ENCODE measurements at regions not wholly inside any gene's neighbourhood (a gene's known extent, or its start where the extent isn't known, plus 50 kb on each side); places are given as distances from the start of the nearest gene placed in this dataset.
"Not testable (repeated sequence)": the region's sequence is repeated elsewhere in the genome, so short reads cannot be mapped to it uniquely, and the experiment has no call there.

DNA sequence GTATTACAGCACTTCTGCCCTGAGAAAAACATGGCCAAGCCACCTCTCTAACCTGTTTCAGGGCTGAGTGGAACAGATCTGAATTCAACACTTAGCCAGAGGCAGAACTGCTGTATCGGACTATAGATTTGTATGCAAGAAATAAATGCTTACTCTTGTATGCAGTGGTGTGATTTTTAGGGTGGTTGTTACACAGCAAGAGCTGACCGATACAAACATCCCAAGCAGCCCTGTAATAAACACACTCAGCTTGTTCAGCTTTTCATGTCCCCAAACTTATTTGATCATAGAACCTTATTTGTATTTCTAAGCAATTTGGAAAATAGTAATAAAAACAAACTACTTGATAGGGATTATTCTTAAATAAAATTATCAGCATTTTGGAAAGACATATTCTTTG lies 84.9 kb upstream of the RPH3AL start:
- Mint-ChIP-seq H3K9me3 (ENCODE audit: unreplicated experiment) (peaks cover 6% of the 10 kb centered on the region), H3K36me3 (ENCODE audit: low read depth, unreplicated experiment) (peaks cover 23% of the 10 kb centered on the region), H3K4me1 (ENCODE audit: unreplicated experiment) (no peaks in the 10 kb centered on the region), H3K4me3 (ENCODE audit: unreplicated experiment) (no peak overlapping the region), H3K27ac (ENCODE audit: unreplicated experiment) (no peak overlapping the region), H3K27me3 (ENCODE audit: unreplicated experiment) (peaks cover 2% of the 10 kb centered on the region)
- TF ChIP-seq, protein P1, sequence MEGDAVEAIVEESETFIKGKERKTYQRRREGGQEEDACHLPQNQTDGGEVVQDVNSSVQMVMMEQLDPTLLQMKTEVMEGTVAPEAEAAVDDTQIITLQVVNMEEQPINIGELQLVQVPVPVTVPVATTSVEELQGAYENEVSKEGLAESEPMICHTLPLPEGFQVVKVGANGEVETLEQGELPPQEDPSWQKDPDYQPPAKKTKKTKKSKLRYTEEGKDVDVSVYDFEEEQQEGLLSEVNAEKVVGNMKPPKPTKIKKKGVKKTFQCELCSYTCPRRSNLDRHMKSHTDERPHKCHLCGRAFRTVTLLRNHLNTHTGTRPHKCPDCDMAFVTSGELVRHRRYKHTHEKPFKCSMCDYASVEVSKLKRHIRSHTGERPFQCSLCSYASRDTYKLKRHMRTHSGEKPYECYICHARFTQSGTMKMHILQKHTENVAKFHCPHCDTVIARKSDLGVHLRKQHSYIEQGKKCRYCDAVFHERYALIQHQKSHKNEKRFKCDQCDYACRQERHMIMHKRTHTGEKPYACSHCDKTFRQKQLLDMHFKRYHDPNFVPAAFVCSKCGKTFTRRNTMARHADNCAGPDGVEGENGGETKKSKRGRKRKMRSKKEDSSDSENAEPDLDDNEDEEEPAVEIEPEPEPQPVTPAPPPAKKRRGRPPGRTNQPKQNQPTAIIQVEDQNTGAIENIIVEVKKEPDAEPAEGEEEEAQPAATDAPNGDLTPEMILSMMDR (IDR thresholded peaks at IDR 0.05; ENCODE audit: unreplicated experiment) = no peak
- DNase-seq (ENCODE audit: low spot score) = no peak

DNA sequence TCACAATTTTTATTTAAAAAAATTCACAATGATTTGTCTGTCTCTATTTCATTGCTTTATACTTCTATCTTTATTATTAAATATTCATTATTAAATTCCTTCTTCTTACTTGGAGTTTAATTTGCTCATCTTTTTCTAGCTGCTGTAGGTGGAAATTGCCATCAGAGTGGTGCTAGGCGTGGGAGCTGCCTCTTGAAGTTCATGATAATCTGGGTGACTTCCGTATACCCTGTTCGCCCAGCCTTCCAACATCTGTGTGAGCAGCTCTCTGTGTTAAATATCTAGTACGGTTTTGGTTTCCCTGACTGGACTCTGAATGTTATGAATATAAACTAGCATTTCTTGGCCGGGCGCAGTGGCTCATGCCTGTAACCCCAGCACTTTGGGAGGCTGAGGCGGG lies 84.0 kb upstream of the RPH3AL start:
- H3K27ac Mint-ChIP-seq (ENCODE audit: unreplicated experiment) = no peak overlapping the region

DNA sequence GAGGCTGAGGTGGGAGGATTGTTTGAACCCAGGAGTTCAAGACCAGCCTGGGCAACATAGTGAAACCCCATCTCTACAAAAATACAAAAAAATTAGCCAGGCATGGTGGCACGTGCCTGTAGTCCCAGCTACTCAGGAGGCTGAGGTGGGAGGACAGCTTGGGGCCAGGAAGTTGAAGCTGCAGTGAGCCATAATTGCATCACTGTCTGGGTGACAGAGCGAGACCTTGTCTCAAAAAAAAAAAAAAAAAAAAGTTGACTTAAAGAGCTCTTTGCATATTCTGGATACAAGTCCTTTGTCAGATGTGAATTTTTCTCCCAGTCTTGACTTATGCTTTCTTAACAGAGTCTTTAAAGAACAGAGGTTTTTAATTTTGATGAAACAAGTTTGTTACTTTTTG lies 79.9 kb upstream of the RPH3AL start:
- DNase-seq (ENCODE audit: low spot score); H3K9me3 Mint-ChIP-seq (ENCODE audit: unreplicated experiment); H3K36me3 Mint-ChIP-seq (ENCODE audit: low read depth, unreplicated experiment); H3K27me3 Mint-ChIP-seq (ENCODE audit: unreplicated experiment); H3K4me3 Mint-ChIP-seq (ENCODE audit: unreplicated experiment); H3K4me1 Mint-ChIP-seq (ENCODE audit: unreplicated experiment); H3K27ac Mint-ChIP-seq (ENCODE audit: unreplicated experiment): not testable (repeated sequence)

More for the DNA sequence above, 84.0 kb upstream of the RPH3AL start:
- TF ChIP-seq, protein P1 (IDR thresholded peaks at IDR 0.05; ENCODE audit: unreplicated experiment) = no peak
- Mint-ChIP-seq H3K9me3 (ENCODE audit: unreplicated experiment) (peaks cover 6% of the 10 kb centered on the region), H3K4me1 (ENCODE audit: unreplicated experiment) (no peaks in the 10 kb centered on the region), H3K27me3 (ENCODE audit: unreplicated experiment) (no peaks in the 10 kb centered on the region), H3K4me3 (ENCODE audit: unreplicated experiment) (no peak overlapping the region), H3K36me3 (ENCODE audit: low read depth, unreplicated experiment) (peaks cover 17% of the 10 kb centered on the region)
- DNase-seq (ENCODE audit: low spot score) = no peak

DNA sequence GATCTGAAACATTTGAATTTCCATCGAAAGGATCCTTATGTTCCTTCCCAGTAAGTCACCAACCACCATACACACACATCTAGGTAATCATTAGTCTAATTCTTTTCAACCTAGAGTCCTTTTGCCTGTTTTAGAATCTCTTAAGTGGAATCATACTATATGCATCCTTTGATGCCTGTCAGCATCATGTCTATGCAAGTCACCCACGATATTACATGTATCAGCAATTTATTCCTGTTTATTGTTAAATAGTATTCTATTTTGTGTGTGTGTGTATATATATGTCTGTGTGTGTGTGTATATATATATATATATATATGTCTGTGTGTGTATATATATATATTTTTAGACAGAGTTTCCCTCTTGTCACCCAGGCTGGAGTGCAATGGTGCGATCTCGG lies 78.9 kb upstream of the RPH3AL start:
- Mint-ChIP-seq H3K4me1 (ENCODE audit: unreplicated experiment) (no peaks in the 10 kb centered on the region), H3K4me3 (ENCODE audit: unreplicated experiment) (no peak overlapping the region), H3K27me3 (ENCODE audit: unreplicated experiment) (no peaks in the 10 kb centered on the region), H3K27ac (ENCODE audit: unreplicated experiment) (no peak overlapping the region), H3K9me3 (ENCODE audit: unreplicated experiment) (peaks cover 6% of the 10 kb centered on the region), H3K36me3 (ENCODE audit: low read depth, unreplicated experiment) (peaks cover 7% of the 10 kb centered on the region)
- TF ChIP-seq, protein P1 (IDR thresholded peaks at IDR 0.05; ENCODE audit: unreplicated experiment) = no peak
- DNase-seq (ENCODE audit: low spot score) = no peak

DNA sequence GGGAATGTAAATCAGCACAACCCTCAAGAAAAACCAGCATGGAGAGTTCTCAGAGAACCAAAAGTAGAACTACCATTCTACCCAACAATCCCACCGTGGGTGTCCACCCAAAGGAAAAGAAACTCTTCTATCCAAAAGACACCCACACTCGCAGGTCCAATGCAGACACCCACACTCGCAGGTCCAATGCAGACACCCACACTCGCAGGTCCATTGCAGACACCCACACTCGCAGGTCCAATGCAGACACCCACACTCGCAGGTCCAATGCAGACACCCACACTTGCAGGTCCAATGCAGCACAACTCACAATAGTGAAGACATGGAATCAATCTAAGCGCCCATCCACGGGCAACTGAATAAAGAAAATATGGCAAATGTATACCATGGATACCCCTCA lies 77.0 kb upstream of the RPH3AL start:
- no peaks in the 10 kb centered on the region for H3K9me3 Mint-ChIP-seq (ENCODE audit: unreplicated experiment)
- TF ChIP-seq, protein P1 (IDR thresholded peaks at IDR 0.05; ENCODE audit: unreplicated experiment) = no peak
- peaks cover 3% of the 10 kb centered on the region for H3K36me3 Mint-ChIP-seq (ENCODE audit: low read depth, unreplicated experiment)
- no peaks in the 10 kb centered on the region for H3K4me1 Mint-ChIP-seq (ENCODE audit: unreplicated experiment)
- H3K27me3 Mint-ChIP-seq (ENCODE audit: unreplicated experiment) = no peaks in the 10 kb centered on the region
- no peak for DNase-seq (ENCODE audit: low spot score)
- no peak overlapping the region for H3K27ac Mint-ChIP-seq (ENCODE audit: unreplicated experiment)
- H3K4me3 Mint-ChIP-seq (ENCODE audit: unreplicated experiment) = no peak overlapping the region

DNA sequence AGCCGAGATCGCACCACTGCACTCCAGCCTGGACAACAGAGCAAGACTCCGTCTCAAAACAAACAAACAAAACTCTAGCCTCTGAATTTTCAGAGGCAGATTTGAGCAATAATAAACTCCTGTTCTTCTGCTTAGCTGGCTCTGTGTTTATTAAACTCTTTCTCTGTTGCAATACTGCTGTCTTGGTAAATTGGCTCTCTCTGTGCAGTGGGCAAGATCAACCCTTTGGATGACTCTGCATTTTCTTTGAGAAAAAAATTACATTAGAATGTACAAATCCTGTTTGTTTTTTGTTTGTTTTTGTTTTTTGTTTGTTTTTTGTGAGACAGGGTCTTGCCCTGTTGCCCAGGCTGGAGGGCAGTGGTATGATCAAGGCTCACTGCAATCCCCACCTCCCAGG lies 75.8 kb upstream of the RPH3AL start:
- H3K4me3 Mint-ChIP-seq (ENCODE audit: unreplicated experiment) = no peak overlapping the region
- no peak for DNase-seq (ENCODE audit: low spot score)
- peaks cover 3% of the 10 kb centered on the region for H3K4me1 Mint-ChIP-seq (ENCODE audit: unreplicated experiment)
- H3K36me3 Mint-ChIP-seq (ENCODE audit: low read depth, unreplicated experiment) = peaks cover 3% of the 10 kb centered on the region
- TF ChIP-seq, protein P1 (IDR thresholded peaks at IDR 0.05; ENCODE audit: unreplicated experiment) = no peak
- H3K27ac Mint-ChIP-seq (ENCODE audit: unreplicated experiment) = no peak overlapping the region
- no peaks in the 10 kb centered on the region for H3K27me3 Mint-ChIP-seq (ENCODE audit: unreplicated experiment)
- no peaks in the 10 kb centered on the region for H3K9me3 Mint-ChIP-seq (ENCODE audit: unreplicated experiment)
